GM23248 (cell line): ENCODE measurements at regions not wholly inside any gene's neighbourhood (a gene's known extent, or its start where the extent isn't known, plus 50 kb on each side); places are given as distances from the start of the nearest gene placed in this dataset.

ENCODE experiments used
- DNase-seq: peaks from one replicate; pipeline ENCODE4 v3.0.0-alpha.2; 2015
- H2AFZ ChIP-seq: fragments of 200-600 bp; sonication (generic); 2 replicates; pipeline ENCODE4 v1.6.1; 2016; ENCODE audit warnings: antibody characterized with exemption
- H3F3A ChIP-seq: fragments of 200-600 bp; sonication (generic); 2 replicates; pipeline ENCODE4 v1.6.1; 2016; ENCODE audit warnings: mild to moderate bottlenecking, antibody characterized with exemption, mixed run types; ENCODE audit not compliant: insufficient read depth
- H3K27ac ChIP-seq: fragments of 200-600 bp; sonication (generic); 2 replicates; pipeline ENCODE4 v1.5.1; 2016; ENCODE audit warnings: mild to moderate bottlenecking
- H3K27me3 ChIP-seq: fragments of 200-600 bp; sonication (generic); replicated peaks from 2 replicates; pipeline ENCODE4 v1.6.1; 2016; ENCODE audit warnings: mild to moderate bottlenecking; ENCODE audit not compliant: insufficient read depth
- H3K36me3 ChIP-seq: fragments of 200-600 bp; sonication (generic); 2 replicates; pipeline ENCODE4 v1.6.1; 2016; ENCODE audit warnings: low read depth, mild to moderate bottlenecking
- H3K4me1 ChIP-seq: fragments of 200-600 bp; sonication (generic); 2 replicates; pipeline ENCODE4 v1.6.1; 2016; ENCODE audit warnings: mild to moderate bottlenecking; ENCODE audit not compliant: insufficient read depth
- H3K4me2 ChIP-seq: fragments of 200-600 bp; sonication (generic); one replicate; pipeline ENCODE4 v1.6.1; 2016; ENCODE audit warnings: mild to moderate bottlenecking; ENCODE audit not compliant: unreplicated experiment
- H3K4me3 ChIP-seq: fragments of 200-600 bp; sonication (generic); 2 replicates; pipeline ENCODE4 v1.5.1; 2016; ENCODE audit warnings: mild to moderate bottlenecking
- H3K79me2 ChIP-seq: fragments of 200-600 bp; sonication (generic); 2 replicates; pipeline ENCODE4 v1.6.1; 2016; ENCODE audit warnings: mild to moderate bottlenecking; ENCODE audit not compliant: insufficient read depth
- H3K9ac ChIP-seq: fragments of 200-600 bp; sonication (generic); 2 replicates; pipeline ENCODE4 v1.6.1; 2016; ENCODE audit warnings: mild to moderate bottlenecking
- H3K9me2 ChIP-seq: fragments of 200-600 bp; sonication (generic); 2 replicates; pipeline ENCODE4 v1.6.1; 2016; ENCODE audit warnings: mixed run types, mild to moderate bottlenecking, moderate library complexity; ENCODE audit not compliant: insufficient read depth
- H3K9me3 ChIP-seq: fragments of 200-600 bp; sonication (generic); one replicate; pipeline ENCODE4 v1.6.1; 2017; ENCODE audit warnings: low read depth
- H4K20me1 ChIP-seq: fragments of 200-600 bp; sonication (generic); 2 replicates; pipeline ENCODE4 v1.6.0; 2016; ENCODE audit not compliant: insufficient read depth
- EZH2 ChIP-seq: fragments of 200-600 bp; sonication (generic); IDR thresholded peaks from 2 replicates; pipeline ENCODE4 v1.6.1; 2018; ENCODE audit warnings: antibody characterized with exemption, mild to moderate bottlenecking; ENCODE audit not compliant: insufficient read depth, poor library complexity, severe bottlenecking
- EZH2phosphoT487 ChIP-seq: fragments of 200-600 bp; sonication (generic); IDR thresholded peaks from 2 replicates; pipeline ENCODE4 v1.6.1; 2018; ENCODE audit warnings: antibody characterized with exemption, moderate library complexity, mild to moderate bottlenecking, low read depth; ENCODE audit not compliant: insufficient read depth
- WGBS, 2 experiments: methylation state at CpG; one replicate each; pipeline ENCODE4 v1.1.6; 2015 to 2017; ENCODE audit warnings: low lambda C conversion rate in 2 of 2, low coverage in 1 of 2; ENCODE audit errors: missing lambda C conversion rate in 2 of 2; 5-methylcytosine and 5-hydroxymethylcytosine counted together
- in situ Hi-C: fragments of 300-500 bp; cut with MboI; formaldehyde crosslinking; loops from 2 replicates; pipeline ENCODE4 v1.15.0; 2020

DNA sequence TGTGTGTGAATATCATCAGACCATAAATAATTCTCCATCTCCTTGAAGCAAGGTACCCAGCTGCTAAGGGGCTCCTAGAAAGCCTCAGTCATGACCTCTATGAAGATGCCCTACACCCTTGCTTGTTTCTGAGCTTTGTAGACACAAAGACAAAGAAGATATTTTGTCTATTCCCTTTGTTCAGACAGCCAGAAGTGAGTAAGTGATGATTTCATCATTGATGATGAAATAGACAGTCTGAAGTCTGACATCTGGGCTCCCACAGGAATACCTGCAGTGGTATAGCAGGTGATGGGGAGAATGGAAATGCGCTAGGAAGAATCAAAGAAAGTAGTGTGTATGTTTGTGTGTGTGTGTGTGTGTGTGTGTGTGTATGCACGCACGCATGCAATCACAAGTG, 82.2 kb upstream of the DPT start:
- DNase-seq: peak; percentile 17
- no peak overlapping the region for H3K4me3 ChIP-seq
- no peak overlapping the region for H3K4me2 ChIP-seq
- peaks cover 6% of the 10 kb centered on the region; the same call in 1 of the 2 replicates for H3K27me3 ChIP-seq
- no peak overlapping the region for H2AFZ ChIP-seq
- no peaks in the 10 kb centered on the region for H4K20me1 ChIP-seq
- TF ChIP-seq EZH2phosphoT487: no peak
- in situ Hi-C loops: no loop called here
- no peak overlapping the region for H3K27ac ChIP-seq
- no peaks in the 10 kb centered on the region for H3K79me2 ChIP-seq
- H3K9ac ChIP-seq: no peak overlapping the region
- H3F3A ChIP-seq: no peaks in the 10 kb centered on the region
- no peaks in the 10 kb centered on the region for H3K4me1 ChIP-seq
- 61 to 92% methylated on average over 3 of the region's 3 CpGs for WGBS, 2 experiments
- H3K36me3 ChIP-seq: no peaks in the 10 kb centered on the region
- H3K9me3 ChIP-seq: no peaks in the 10 kb centered on the region
- H3K9me2 ChIP-seq: no peaks in the 10 kb centered on the region

DNA sequence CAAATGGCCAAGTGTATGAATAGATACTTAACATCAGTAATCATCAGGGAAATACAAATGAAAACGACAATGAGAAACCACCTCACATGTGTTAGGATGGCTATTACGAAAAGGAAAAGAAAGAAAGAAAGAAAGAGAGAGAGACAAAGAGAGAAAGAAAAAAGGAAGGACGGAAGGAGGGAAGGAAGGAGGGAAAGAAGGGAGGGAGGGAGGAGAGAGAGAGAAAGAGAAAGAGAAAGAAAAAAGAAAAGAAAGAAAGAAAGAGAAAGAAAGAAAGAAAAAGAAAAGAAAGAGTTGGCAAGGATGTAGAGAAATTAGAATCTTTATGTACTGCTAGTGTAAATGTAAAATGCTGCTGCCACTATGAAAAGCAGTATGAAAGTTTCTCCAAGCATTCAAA, 90.7 kb upstream of the DPT start:
- Histone ChIP-seq H3K27ac (no peak overlapping the region), H3K9ac (no peak overlapping the region), H3K9me2 (no peaks in the 10 kb centered on the region), H3K9me3 (no peaks in the 10 kb centered on the region), H3K27me3 (0 out of 2 replicates have a peak, but pooled peaks cover 6% of the 10 kb centered on the region), H3K4me3 (no peak overlapping the region), H3F3A (no peaks in the 10 kb centered on the region), H2AFZ (no peak overlapping the region), H4K20me1 (no peaks in the 10 kb centered on the region), H3K36me3 (no peaks in the 10 kb centered on the region), H3K4me2 (no peak overlapping the region), H3K4me1 (no peaks in the 10 kb centered on the region), H3K79me2 (no peaks in the 10 kb centered on the region)
- in situ Hi-C loops: no loop called here
- DNase-seq: no peak
- no peak for TF ChIP-seq EZH2
- no peak for TF ChIP-seq EZH2phosphoT487
- 38 to 48% methylated on average over 3 of the region's 3 CpGs for WGBS, 2 experiments

DNA sequence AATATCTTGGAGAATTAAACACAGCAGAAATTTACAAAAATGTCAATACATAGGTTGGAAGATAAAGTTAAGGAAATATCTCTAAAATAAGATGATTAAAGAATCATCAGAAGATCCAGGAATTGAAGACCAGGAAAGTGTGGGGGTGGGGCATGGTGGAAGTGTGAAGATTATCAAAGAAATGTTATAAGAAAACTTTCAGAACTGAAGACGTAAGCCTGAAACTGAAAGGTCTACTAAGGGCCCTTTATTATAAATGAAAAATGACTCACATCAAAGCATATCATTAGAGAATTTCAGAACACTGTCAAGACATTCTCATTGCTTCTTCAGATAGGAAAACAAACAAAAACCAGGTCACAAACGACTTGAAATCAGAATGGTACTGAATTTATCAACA, 92.4 kb upstream of the DPT start:
- H3K4me1 ChIP-seq: no peaks in the 10 kb centered on the region
- H3K9me3 ChIP-seq: no peaks in the 10 kb centered on the region
- no peak for DNase-seq
- no peaks in the 10 kb centered on the region for H4K20me1 ChIP-seq
- 51 to 58% methylated on average over 2 of the region's 2 CpGs for WGBS, 2 experiments
- H3K27me3 ChIP-seq: 0 out of 2 replicates have a peak, but pooled peaks cover 6% of the 10 kb centered on the region
- no peak overlapping the region for H2AFZ ChIP-seq
- no peak overlapping the region for H3K4me3 ChIP-seq
- no peak overlapping the region for H3K27ac ChIP-seq
- TF ChIP-seq EZH2phosphoT487: no peak
- TF ChIP-seq EZH2: no peak
- in situ Hi-C loops: no loop called here
- no peaks in the 10 kb centered on the region for H3F3A ChIP-seq
- H3K36me3 ChIP-seq: no peaks in the 10 kb centered on the region
- H3K9me2 ChIP-seq: no peaks in the 10 kb centered on the region
- no peak overlapping the region for H3K4me2 ChIP-seq
- no peaks in the 10 kb centered on the region for H3K79me2 ChIP-seq
- no peak overlapping the region for H3K9ac ChIP-seq

DNA sequence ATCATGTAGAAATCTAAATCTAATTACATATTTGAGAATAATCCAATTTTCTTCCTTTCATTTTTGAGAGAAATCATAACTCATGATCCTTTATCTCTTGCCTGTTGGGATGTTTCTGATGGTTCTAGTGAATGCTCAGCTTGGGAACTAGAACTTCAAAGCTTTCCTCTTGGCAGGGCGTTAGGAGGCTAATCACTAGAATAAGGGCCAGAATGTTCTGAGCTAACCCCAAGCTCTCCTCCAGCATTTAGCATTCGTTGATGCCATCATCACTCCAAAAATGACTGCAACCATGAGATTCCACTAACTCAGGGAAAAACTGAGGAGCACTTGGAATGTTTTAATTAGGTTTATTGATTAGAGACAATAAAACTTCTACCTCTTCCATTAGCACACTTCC, 93.9 kb upstream of the DPT start:
- no peak overlapping the region for H3K4me3 ChIP-seq
- no peaks in the 10 kb centered on the region for H3K4me1 ChIP-seq
- H3K9me3 ChIP-seq: no peaks in the 10 kb centered on the region
- in situ Hi-C loops: no loop called here
- no peaks in the 10 kb centered on the region for H3K9me2 ChIP-seq
- H3K36me3 ChIP-seq: no peaks in the 10 kb centered on the region
- H2AFZ ChIP-seq: no peak overlapping the region
- H4K20me1 ChIP-seq: no peaks in the 10 kb centered on the region
- H3K27me3 ChIP-seq: 0 out of 2 replicates have a peak, but pooled peaks cover 6% of the 10 kb centered on the region
- H3K9ac ChIP-seq: no peak overlapping the region
- H3K79me2 ChIP-seq: no peaks in the 10 kb centered on the region
- WGBS, 2 experiments: 15 to 21% methylated on average over 2 of the region's 2 CpGs
- H3K4me2 ChIP-seq: no peak overlapping the region
- no peak for DNase-seq
- TF ChIP-seq EZH2phosphoT487 (no peak), EZH2 (no peak)
- no peaks in the 10 kb centered on the region for H3F3A ChIP-seq
- H3K27ac ChIP-seq: no peak overlapping the region

DNA sequence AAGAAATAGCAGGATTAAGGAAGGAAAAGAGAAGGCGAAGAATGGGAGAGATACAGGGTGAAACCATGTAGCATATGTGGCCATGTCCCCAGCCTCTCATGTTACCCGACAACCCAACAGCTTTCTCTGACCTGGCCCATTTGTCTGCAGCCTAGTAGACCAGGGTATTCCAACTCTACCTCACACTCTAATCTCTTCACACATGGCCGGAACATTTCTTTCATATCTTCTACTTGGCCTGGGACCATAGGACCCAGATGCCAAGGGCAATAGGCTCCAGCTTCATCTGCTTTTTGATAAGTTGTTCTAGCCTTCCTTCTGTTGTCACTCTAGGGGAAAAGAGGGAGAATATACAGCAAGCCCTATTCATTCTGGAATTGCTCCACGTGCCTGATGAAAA, 95.0 kb upstream of the DPT start:
- no peaks in the 10 kb centered on the region for H3F3A ChIP-seq
- no peaks in the 10 kb centered on the region for H3K36me3 ChIP-seq
- DNase-seq: no peak
- H3K4me2 ChIP-seq: no peak overlapping the region
- no peak overlapping the region for H3K9ac ChIP-seq
- H3K9me2 ChIP-seq: no peaks in the 10 kb centered on the region
- no peak overlapping the region for H3K27ac ChIP-seq
- no peaks in the 10 kb centered on the region for H3K9me3 ChIP-seq
- in situ Hi-C loops: no loop called here
- TF ChIP-seq EZH2phosphoT487 (no peak), EZH2 (no peak)
- 67 to 74% methylated on average over 4 of the region's 4 CpGs for whole genome bisulfite sequencing, 2 experiments
- no peak overlapping the region for H3K4me3 ChIP-seq
- no peaks in the 10 kb centered on the region for H4K20me1 ChIP-seq
- no peaks in the 10 kb centered on the region for H3K4me1 ChIP-seq
- H3K79me2 ChIP-seq: no peaks in the 10 kb centered on the region
- no peak overlapping the region for H2AFZ ChIP-seq
- 0 out of 2 replicates have a peak, but pooled peaks cover 6% of the 10 kb centered on the region for H3K27me3 ChIP-seq
